PC-3 (cell line): ENCODE measurements at regions not wholly inside any gene's neighbourhood (a gene's known extent, or its start where the extent isn't known, plus 50 kb on each side); places are given as distances from the start of the nearest gene placed in this dataset.
"Not testable (repeated sequence)": the region's sequence is repeated elsewhere in the genome, so short reads cannot be mapped to it uniquely, and the experiment has no call there.

Experiments
- ATAC-seq: fragments of 200-7000 bp; cut with Tn5 transposase; 2 replicates; pipeline ENCODE4 v1.9.1; 2020; ENCODE audit warnings: mild to moderate bottlenecking, moderate library complexity
- BruUV-seq: library from RNA; stranded (reverse); fragments of 400-500 nt; replicated peaks from 2 replicates; lab custom pipeline; 2021; lab: Mats Ljungman, UMichigan
- CTCF ChIA-PET: fragments of 300-600 bp; sonication (Branson Sonifier 250); formaldehyde crosslinking; loops from one replicate; lab custom pipeline; 2022; ENCODE audit warnings: antibody characterized with exemption; lab: Charles Lee
- POLR2A ChIA-PET: fragments of 300-600 bp; sonication (Branson Sonifier 250); formaldehyde crosslinking; loops from one replicate; lab custom pipeline; 2022; ENCODE audit warnings: antibody characterized with exemption; ENCODE audit not compliant: unreplicated experiment; lab: Charles Lee
- DNase-seq: peaks from one replicate; pipeline ENCODE4 v3.0.0-alpha.2; 2015
- H2AFZ ChIP-seq: fragments of 300-600 bp; sonication (generic); 2 replicates; pipeline ENCODE4 v1.6.0; 2016; ENCODE audit warnings: antibody characterized with exemption, low read length
- H3F3A ChIP-seq: fragments of 300-600 bp; sonication (generic); one replicate; pipeline ENCODE4 v1.6.0; 2017; ENCODE audit warnings: antibody characterized with exemption, low read length, control low read depth, mild to moderate bottlenecking; ENCODE audit not compliant: unreplicated experiment
- H3K27ac ChIP-seq: fragments of 300-600 bp; sonication (generic); 2 replicates; pipeline ENCODE4 v1.5.1; 2016; ENCODE audit warnings: mild to moderate bottlenecking, low read length
- H3K27me3 ChIP-seq: fragments of 300-600 bp; sonication (generic); 2 replicates; pipeline ENCODE4 v1.6.1; 2016; ENCODE audit warnings: low read length, mixed read lengths
- H3K36me3 ChIP-seq: fragments of 300-600 bp; sonication (generic); 2 replicates; pipeline ENCODE4 v1.6.1; 2016; ENCODE audit warnings: low read depth, mixed run types, low read length, mixed read lengths
- H3K4me1 ChIP-seq: fragments of 300-600 bp; sonication (generic); 2 replicates; pipeline ENCODE4 v1.5.1; 2016; ENCODE audit warnings: low read length; ENCODE audit not compliant: insufficient read depth
- H3K4me2 ChIP-seq: fragments of 300-600 bp; sonication (generic); 2 replicates; pipeline ENCODE4 v1.6.0; 2016; ENCODE audit warnings: low read length
- H3K4me3 ChIP-seq: fragments of 300-600 bp; sonication (generic); 2 replicates; pipeline ENCODE4 v1.5.1; 2016; ENCODE audit warnings: mild to moderate bottlenecking, low read length, mixed read lengths
- H3K79me2 ChIP-seq: fragments of 300-600 bp; sonication (generic); 2 replicates; pipeline ENCODE4 v1.6.1; 2017; ENCODE audit warnings: low read length, mixed read lengths
- H3K9ac ChIP-seq: fragments of 300-600 bp; sonication (generic); 2 replicates; pipeline ENCODE4 v1.6.0; 2016; ENCODE audit warnings: mild to moderate bottlenecking, low read length
- H3K9me2 ChIP-seq: fragments of 300-600 bp; sonication (generic); replicated peaks from 2 replicates; pipeline ENCODE4 v1.6.1; 2016; ENCODE audit warnings: mixed run types, low read length, mixed read lengths
- H3K9me3 ChIP-seq: fragments of 300-600 bp; sonication (generic); 2 replicates; pipeline ENCODE4 v1.6.1; 2016; ENCODE audit warnings: low read length, mixed read lengths
- H4K20me1 ChIP-seq: fragments of 300-600 bp; sonication (generic); 2 replicates; pipeline ENCODE4 v1.6.1; 2016; ENCODE audit warnings: low read length, mixed read lengths
- EZH2 ChIP-seq: fragments of 300-600 bp; sonication (generic); IDR thresholded peaks from one replicate; pipeline ENCODE4 v1.6.1; 2017; ENCODE audit warnings: antibody characterized with exemption, mild to moderate bottlenecking, low read length; ENCODE audit not compliant: unreplicated experiment
- EZH2phosphoT487 ChIP-seq: fragments of 300-600 bp; sonication (generic); IDR thresholded peaks from 2 replicates; pipeline ENCODE4 v1.6.1; 2018; ENCODE audit warnings: mild to moderate bottlenecking, antibody characterized with exemption, low read length, borderline replicate concordance
- intact Hi-C: fragments of 100-400 bp; cut with micrococcal nuclease; formaldehyde crosslinking; loops from 2 replicates; pipeline ENCODE4 v1.9.0; 2023
- TF ChIP-seq, protein P1 (sequence below): fragments of 300-600 bp; sonication (generic); conservative IDR thresholded peaks from 2 replicates; pipeline ENCODE4 v1.5.1; 2017; ENCODE audit warnings: antibody characterized with exemption, low read depth, mild to moderate bottlenecking, low read length

DNA sequence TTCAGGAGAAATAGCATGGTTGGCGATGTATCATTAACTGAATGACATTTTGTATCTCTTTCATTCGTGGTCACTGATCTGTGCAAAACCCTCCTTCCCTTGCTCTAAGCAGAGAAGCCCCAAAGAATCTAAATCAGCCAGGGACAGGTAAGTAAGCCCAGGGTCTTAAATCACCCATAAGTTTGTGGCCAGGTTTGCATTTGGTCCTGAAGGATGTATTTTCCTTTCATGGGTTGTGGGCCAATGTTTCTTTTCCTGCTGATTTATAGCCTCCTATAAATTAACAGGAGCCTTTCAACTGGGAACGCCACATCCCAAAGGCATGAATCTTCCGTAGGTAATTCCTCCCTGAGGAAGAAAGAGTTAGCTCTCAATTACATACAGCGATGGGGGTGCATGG is 217.5 kb upstream of the TNC start:
- Histone ChIP-seq H3K27ac (no peak overlapping the region), H3K4me2 (no peak overlapping the region), H3K4me1 (peaks cover 9% of the 10 kb centered on the region), H2AFZ (no peak overlapping the region), H4K20me1 (no peaks in the 10 kb centered on the region), H3K27me3 (no peaks in the 10 kb centered on the region), H3K9me3 (no peaks in the 10 kb centered on the region), H3K4me3 (no peak overlapping the region), H3K36me3 (no peaks in the 10 kb centered on the region; the same call in 1 of the 2 replicates), H3K9me2 (no peaks in the 10 kb centered on the region), H3F3A (no peaks in the 10 kb centered on the region), H3K9ac (no peak overlapping the region), H3K79me2 (no peaks in the 10 kb centered on the region)
- ATAC-seq (no peak), DNase-seq (no peak)
- ChIA-PET POLR2A (no interaction called here), CTCF (no interaction called here)
- BruUV-seq: no TSS peak
- intact Hi-C loops: no loop called here
- TF ChIP-seq, protein P1, sequence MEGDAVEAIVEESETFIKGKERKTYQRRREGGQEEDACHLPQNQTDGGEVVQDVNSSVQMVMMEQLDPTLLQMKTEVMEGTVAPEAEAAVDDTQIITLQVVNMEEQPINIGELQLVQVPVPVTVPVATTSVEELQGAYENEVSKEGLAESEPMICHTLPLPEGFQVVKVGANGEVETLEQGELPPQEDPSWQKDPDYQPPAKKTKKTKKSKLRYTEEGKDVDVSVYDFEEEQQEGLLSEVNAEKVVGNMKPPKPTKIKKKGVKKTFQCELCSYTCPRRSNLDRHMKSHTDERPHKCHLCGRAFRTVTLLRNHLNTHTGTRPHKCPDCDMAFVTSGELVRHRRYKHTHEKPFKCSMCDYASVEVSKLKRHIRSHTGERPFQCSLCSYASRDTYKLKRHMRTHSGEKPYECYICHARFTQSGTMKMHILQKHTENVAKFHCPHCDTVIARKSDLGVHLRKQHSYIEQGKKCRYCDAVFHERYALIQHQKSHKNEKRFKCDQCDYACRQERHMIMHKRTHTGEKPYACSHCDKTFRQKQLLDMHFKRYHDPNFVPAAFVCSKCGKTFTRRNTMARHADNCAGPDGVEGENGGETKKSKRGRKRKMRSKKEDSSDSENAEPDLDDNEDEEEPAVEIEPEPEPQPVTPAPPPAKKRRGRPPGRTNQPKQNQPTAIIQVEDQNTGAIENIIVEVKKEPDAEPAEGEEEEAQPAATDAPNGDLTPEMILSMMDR: no peak
- no peak for TF ChIP-seq EZH2
- no peak for TF ChIP-seq EZH2phosphoT487

DNA sequence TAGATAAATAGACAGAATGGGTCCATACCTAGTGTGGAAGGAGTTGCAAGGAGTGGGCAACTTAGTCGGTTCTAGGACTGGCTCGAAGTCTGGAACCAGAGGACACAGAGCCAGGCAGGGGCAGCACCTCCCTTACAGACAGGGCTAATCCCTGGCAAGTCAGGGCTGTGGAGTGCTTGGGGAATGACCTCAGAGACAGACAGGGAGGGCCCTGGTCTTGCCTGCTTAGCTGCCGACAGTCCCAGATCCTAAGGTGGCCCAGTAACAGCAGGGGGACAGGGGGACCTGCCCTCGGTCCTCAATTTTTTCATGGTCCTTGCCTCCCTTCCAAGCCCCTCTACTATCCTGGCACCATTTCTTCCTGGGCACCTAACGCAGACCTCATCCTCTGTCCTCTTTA is 222.4 kb upstream of the TNC start:
- no TSS peak for BruUV-seq
- ATAC-seq (no peak), DNase-seq (no peak)
- Histone ChIP-seq H3K27ac (no peak overlapping the region), H4K20me1 (no peaks in the 10 kb centered on the region), H3K9me2 (no peaks in the 10 kb centered on the region), H3K9ac (no peak overlapping the region), H2AFZ (no peak overlapping the region), H3K79me2 (no peaks in the 10 kb centered on the region), H3K4me2 (no peak overlapping the region), H3K27me3 (no peaks in the 10 kb centered on the region), H3F3A (no peaks in the 10 kb centered on the region), H3K9me3 (no peaks in the 10 kb centered on the region), H3K4me1 (no peaks in the 10 kb centered on the region), H3K4me3 (no peak overlapping the region), H3K36me3 (no peaks in the 10 kb centered on the region; the same call in 1 of the 2 replicates)
- TF ChIP-seq EZH2phosphoT487 (no peak), EZH2 (no peak)
- TF ChIP-seq, protein P1: no peak
- CTCF ChIA-PET: no interaction called here
- intact Hi-C loops: loop anchor here (10.0 kb wide), 2 partner anchors 116 to 174 kb away; no protein-coding TSS in a partner anchor
- POLR2A ChIA-PET: no interaction called here

DNA sequence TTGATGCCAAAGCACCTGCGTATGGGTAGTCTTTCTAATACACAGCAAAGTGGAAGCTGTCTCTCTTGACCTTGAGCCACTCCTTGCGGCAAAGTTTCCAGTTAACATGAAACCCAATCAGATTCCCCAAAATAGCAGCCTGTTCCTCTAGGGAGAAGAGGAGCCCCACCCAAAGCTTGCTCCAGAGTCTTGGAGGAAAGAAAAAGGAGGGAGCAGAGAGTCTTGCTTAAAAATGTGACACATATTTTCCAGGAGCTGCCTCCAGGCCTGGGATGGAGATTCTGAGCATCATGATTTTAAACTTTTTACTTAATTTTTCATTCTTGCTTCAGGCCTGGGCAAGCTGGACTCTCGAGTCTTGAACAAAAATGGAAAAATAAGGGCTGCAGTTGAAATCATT is 223.5 kb upstream of the TNC start:
- no peak overlapping the region for H3K4me2 ChIP-seq
- no peak overlapping the region for H3K9ac ChIP-seq
- POLR2A ChIA-PET: no interaction called here
- no peaks in the 10 kb centered on the region; the same call in 1 of the 2 replicates for H3K36me3 ChIP-seq
- H3K4me1 ChIP-seq: no peaks in the 10 kb centered on the region
- no peaks in the 10 kb centered on the region for H3K79me2 ChIP-seq
- H3K27ac ChIP-seq: no peak overlapping the region
- no peaks in the 10 kb centered on the region for H3F3A ChIP-seq
- H3K27me3 ChIP-seq: no peaks in the 10 kb centered on the region
- no peak for DNase-seq
- no peak overlapping the region for H2AFZ ChIP-seq
- intact Hi-C loops: loop anchor here (10.0 kb wide), 2 partner anchors 117 to 173 kb away; no protein-coding TSS in a partner anchor
- TF ChIP-seq EZH2 (no peak), EZH2phosphoT487 (no peak)
- TF ChIP-seq, protein P1: no peak
- H4K20me1 ChIP-seq: no peaks in the 10 kb centered on the region
- no peak for ATAC-seq
- no peaks in the 10 kb centered on the region for H3K9me3 ChIP-seq
- CTCF ChIA-PET: no interaction called here
- no TSS peak for BruUV-seq
- H3K4me3 ChIP-seq: no peak overlapping the region
- no peaks in the 10 kb centered on the region for H3K9me2 ChIP-seq

DNA sequence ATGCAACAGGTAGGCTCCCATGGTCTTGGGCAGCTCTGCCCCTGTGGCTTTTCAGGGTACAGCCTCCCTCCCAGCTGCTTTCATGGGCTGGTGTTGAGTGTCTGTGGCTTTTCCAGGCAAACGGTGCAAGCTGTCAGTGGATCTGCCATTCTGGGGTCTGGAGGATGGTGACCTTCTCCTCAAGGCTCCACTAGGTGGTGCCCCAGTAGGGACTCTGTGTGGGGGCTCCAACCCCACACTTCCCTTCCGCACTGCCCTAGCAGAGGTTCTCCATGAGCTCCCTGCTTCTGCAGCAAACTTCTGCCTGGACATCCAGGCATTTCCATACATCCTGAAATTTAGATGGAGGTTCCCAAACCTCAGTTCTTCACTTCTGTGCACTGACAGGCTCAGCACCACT is 229.8 kb upstream of the TNC start:
- H2AFZ ChIP-seq, ATAC-seq, POLR2A ChIA-PET, H3K9me3 ChIP-seq, DNase-seq, CTCF ChIA-PET, H3K27me3 ChIP-seq, H3K9me2 ChIP-seq, H3K36me3 ChIP-seq, H3K9ac ChIP-seq, H3K79me2 ChIP-seq, H3K4me3 ChIP-seq, H3K4me2 ChIP-seq, H3K27ac ChIP-seq, BruUV-seq, H3F3A ChIP-seq, H4K20me1 ChIP-seq: not testable (repeated sequence)
- peaks cover 20% of the 10 kb centered on the region for H3K4me1 ChIP-seq
- intact Hi-C loops: loop anchor here (2.0 to 10.0 kb wide), 3 partner anchors 123 to 229 kb away; partner anchors contain the start of gene TNC
